Parathyroid adenoma (tissue), 2 donors: ENCODE measurements at regions not wholly inside any gene's neighbourhood (a gene's known extent, or its start where the extent isn't known, plus 50 kb on each side); places are given as distances from the start of the nearest gene placed in this dataset.

Source experiments
- H2AFZ ChIP-seq: fragments of 300-600 bp; sonication (generic); one replicate; pipeline ENCODE4 v1.7.0; 2017; ENCODE audit warnings: antibody characterized with exemption, mild to moderate bottlenecking
- H3K27ac ChIP-seq: fragments of 300-600 bp; sonication (generic); one replicate; pipeline ENCODE4 v1.7.0; 2017
- H3K27me3 ChIP-seq: fragments of 300-600 bp; sonication (generic); one replicate; pipeline ENCODE4 v1.7.0; 2017; ENCODE audit warnings: low read length; ENCODE audit not compliant: control insufficient read depth, insufficient read depth
- H3K36me3 ChIP-seq: fragments of 300-600 bp; sonication (generic); one replicate; pipeline ENCODE4 v1.7.0; 2017; ENCODE audit warnings: low read length; ENCODE audit not compliant: control insufficient read depth, insufficient read depth
- H3K4me1 ChIP-seq: fragments of 300-600 bp; sonication (generic); one replicate; pipeline ENCODE4 v1.7.0; 2017; ENCODE audit warnings: control low read depth
- H3K4me2 ChIP-seq: fragments of 300-600 bp; sonication (generic); one replicate; pipeline ENCODE4 v1.7.0; 2017; ENCODE audit warnings: low read length
- H3K4me3 ChIP-seq: fragments of 300-600 bp; sonication (generic); one replicate; pipeline ENCODE4 v1.7.0; 2017; ENCODE audit warnings: low read depth, low read length
- H3K79me2 ChIP-seq: fragments of 300-600 bp; sonication (generic); one replicate; pipeline ENCODE4 v1.7.0; 2017; ENCODE audit warnings: control low read depth
- H3K9ac ChIP-seq: fragments of 300-600 bp; sonication (generic); one replicate; pipeline ENCODE4 v1.7.0; 2017; ENCODE audit warnings: mild to moderate bottlenecking
- H3K9me3 ChIP-seq: fragments of 300-600 bp; sonication (generic); one replicate; pipeline ENCODE4 v1.7.0; 2017; ENCODE audit warnings: low read length; ENCODE audit not compliant: control insufficient read depth
- TF ChIP-seq, protein P1 (sequence below): fragments of 300-600 bp; sonication (generic); IDR thresholded peaks from one replicate; pipeline ENCODE4 v1.7.0; 2017; ENCODE audit warnings: antibody characterized with exemption, mild to moderate bottlenecking
- donor health status: primary hyperparathyroidism.

DNA sequence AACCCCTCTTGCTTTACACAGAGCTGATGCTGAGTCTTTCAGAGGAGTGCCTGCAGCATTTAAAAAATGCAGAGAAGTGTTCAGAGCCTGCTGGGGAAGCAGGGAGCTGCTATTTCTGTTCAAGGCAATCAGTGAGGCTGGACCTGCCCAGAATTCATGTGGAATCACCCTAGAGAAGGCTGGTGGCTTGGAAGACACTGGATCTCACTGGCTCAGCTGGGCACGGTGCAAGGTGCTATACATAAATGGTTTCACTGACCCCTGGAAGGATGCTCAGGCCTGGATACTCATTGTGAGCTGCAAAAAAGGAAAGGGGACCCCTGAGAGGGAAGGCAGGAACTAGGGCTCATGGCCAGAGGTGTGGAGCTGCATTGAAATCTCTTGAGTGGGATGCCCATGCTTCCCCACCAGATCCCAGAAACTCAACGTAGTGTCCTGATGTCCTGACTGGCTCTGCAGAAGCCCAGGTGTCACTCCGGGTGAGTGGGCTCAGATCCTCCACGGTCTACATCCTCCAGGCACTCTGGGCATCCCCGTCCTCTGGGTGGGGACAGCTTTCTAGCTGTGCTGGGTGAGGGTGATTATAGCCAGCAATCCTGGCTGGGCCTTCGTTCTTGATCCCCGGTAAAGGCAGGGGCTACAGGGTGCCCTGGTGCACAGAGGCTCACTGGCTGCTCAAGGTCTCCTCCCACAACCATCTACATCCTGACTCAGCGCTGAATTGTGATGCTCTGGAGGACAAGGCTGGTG, 77.2 kb upstream of the TNS3 start:
- TF ChIP-seq, protein P1, sequence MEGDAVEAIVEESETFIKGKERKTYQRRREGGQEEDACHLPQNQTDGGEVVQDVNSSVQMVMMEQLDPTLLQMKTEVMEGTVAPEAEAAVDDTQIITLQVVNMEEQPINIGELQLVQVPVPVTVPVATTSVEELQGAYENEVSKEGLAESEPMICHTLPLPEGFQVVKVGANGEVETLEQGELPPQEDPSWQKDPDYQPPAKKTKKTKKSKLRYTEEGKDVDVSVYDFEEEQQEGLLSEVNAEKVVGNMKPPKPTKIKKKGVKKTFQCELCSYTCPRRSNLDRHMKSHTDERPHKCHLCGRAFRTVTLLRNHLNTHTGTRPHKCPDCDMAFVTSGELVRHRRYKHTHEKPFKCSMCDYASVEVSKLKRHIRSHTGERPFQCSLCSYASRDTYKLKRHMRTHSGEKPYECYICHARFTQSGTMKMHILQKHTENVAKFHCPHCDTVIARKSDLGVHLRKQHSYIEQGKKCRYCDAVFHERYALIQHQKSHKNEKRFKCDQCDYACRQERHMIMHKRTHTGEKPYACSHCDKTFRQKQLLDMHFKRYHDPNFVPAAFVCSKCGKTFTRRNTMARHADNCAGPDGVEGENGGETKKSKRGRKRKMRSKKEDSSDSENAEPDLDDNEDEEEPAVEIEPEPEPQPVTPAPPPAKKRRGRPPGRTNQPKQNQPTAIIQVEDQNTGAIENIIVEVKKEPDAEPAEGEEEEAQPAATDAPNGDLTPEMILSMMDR: no peak

GRCh38 chr7:47657126-47657525, 75.2 kb upstream of the TNS3 start:
- TF ChIP-seq, protein P1: no peak
- no peak overlapping the region for H3K4me2 ChIP-seq
- H3K36me3 ChIP-seq: no peaks in the 10 kb centered on the region
- no peak overlapping the region for H3K9ac ChIP-seq
- peaks cover 4% of the 10 kb centered on the region for H3K4me1 ChIP-seq
- no peaks in the 10 kb centered on the region for H3K27me3 ChIP-seq
- no peaks in the 10 kb centered on the region for H3K79me2 ChIP-seq
- H3K9me3 ChIP-seq: no peaks in the 10 kb centered on the region
- no peak overlapping the region for H3K27ac ChIP-seq
- no peak overlapping the region for H3K4me3 ChIP-seq
- H2AFZ ChIP-seq: no peak overlapping the region

More for the DNA sequence above, 77.2 kb upstream of the TNS3 start:
- Histone ChIP-seq H3K4me2 (no peak overlapping the region), H3K27me3 (no peaks in the 10 kb centered on the region), H2AFZ (no peak overlapping the region), H3K79me2 (no peaks in the 10 kb centered on the region), H3K9ac (no peak overlapping the region), H3K36me3 (no peaks in the 10 kb centered on the region), H3K27ac (no peak overlapping the region), H3K4me1 (no peaks in the 10 kb centered on the region), H3K4me3 (no peak overlapping the region), H3K9me3 (no peaks in the 10 kb centered on the region)

DNA sequence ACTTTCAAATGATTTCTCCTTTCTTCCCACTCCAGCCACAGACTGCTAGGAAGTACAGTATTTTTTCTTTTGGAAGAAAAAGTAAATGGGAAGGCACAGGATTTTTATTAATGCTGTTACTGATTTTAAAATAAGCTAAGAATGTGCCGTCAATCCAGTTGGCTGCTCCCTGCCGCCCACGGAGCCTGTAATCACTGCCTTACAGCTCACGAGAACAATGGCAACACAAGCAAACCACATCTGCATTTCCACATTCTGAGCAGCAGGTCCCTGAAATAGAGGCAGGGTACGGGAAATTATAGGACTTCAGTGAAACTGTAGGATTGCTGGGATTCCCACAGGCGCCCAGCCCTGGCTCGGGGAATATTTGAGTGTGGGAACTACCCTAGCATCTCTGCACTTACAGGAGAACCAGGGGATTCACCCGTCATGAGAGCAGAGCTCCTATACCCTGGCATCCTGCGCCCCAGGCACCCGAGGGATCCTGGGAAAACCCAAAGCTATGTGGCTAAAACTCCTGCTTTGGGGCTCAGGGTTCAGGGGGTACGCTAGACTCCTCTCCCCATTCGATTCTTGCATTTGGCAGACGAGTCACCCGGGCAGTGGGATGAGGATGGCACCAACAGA, 72.9 kb upstream of the TNS3 start:
- Histone ChIP-seq H3K4me2 (no peak overlapping the region), H3K9me3 (no peaks in the 10 kb centered on the region), H3K4me3 (no peak overlapping the region), H3K27me3 (no peaks in the 10 kb centered on the region), H3K4me1 (peaks cover 4% of the 10 kb centered on the region), H3K27ac (no peak overlapping the region), H2AFZ (no peak overlapping the region), H3K9ac (no peak overlapping the region), H3K36me3 (no peaks in the 10 kb centered on the region), H3K79me2 (no peaks in the 10 kb centered on the region)
- TF ChIP-seq, protein P1: no peak

DNA sequence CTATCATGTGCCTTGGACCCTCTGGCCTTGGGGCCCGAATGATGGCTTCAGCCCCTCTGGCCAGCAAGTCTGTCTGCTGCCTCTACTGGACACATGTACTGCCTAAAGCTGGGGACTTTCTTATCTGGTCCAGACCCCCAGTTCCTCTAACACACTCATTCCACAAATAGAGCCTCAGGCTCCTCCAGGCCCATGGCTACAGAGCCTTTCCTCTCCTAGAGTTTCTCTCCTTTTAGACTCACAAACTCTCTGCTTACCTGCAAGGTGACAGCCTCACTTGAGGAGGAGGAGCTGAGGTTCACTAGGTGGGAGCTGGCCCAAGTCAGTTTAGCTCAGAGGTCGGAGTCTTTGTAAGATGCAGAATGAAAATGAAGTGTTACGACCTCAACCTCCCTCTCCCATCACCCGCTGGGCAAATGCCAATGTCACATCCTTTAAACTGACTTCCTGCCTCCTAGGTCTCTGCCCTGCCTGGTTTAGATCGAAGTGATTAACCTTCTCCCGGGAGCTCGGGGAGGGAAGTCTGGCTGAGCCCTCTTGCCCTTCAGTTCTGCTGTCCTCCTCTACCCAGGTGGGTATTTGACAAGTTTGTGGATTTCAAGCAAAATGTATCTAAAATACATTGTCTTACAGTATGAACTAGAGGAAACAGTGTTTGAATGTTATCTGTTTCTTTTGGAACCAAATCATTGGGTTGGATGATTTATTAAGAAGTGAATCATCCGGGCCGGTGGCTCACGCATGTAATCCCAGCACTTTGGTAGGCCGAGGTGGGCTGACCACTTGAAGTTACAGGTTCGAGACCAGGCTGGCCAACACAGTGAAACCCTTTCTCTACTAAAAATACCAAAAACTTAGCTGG, 71.9 kb upstream of the TNS3 start:
- no peaks in the 10 kb centered on the region for H3K36me3 ChIP-seq
- no peak overlapping the region for H3K27ac ChIP-seq
- peak overlapping the region; percentile 41 for H2AFZ ChIP-seq
- H3K9ac ChIP-seq: no peak overlapping the region
- H3K4me3 ChIP-seq: no peak overlapping the region
- H3K79me2 ChIP-seq: no peaks in the 10 kb centered on the region
- H3K4me1 ChIP-seq: peaks cover 4% of the 10 kb centered on the region
- TF ChIP-seq, protein P1: no peak
- H3K27me3 ChIP-seq: no peaks in the 10 kb centered on the region
- no peak overlapping the region for H3K4me2 ChIP-seq
- H3K9me3 ChIP-seq: no peaks in the 10 kb centered on the region
